ENCODE measurements at regions not wholly inside any gene's neighbourhood (a gene's known extent, or its start where the extent isn't known, plus 50 kb on each side); places are given as distances from the start of the nearest gene placed in this dataset.

GRCh38 chr6:71124340-71124739 lies 164.3 kb upstream of the OGFRL1 start:
- no peak overlapping the region for H3K9ac ChIP-seq (ENCODE audit: low read length)
- H3K36me3 ChIP-seq (ENCODE audit: control insufficient read depth, insufficient read depth, low read length, severe bottlenecking), result no peaks in the 10 kb centered on the region
- H3K4me3 ChIP-seq (ENCODE audit: low read length), result no peak overlapping the region

GRCh38 chr6:71125216-71125615 lies 163.4 kb upstream of the OGFRL1 start:
- H3K9ac ChIP-seq (ENCODE audit: low read length), result no peak overlapping the region
- no peak overlapping the region for H3K4me3 ChIP-seq (ENCODE audit: low read length)
- peaks cover 15% of the 10 kb centered on the region for H3K9me3 ChIP-seq (ENCODE audit: control insufficient read depth, low read length)
- peaks cover 7% of the 10 kb centered on the region for H3K4me1 ChIP-seq (ENCODE audit: control insufficient read depth, insufficient read depth, low read length)
- no peaks in the 10 kb centered on the region for H3K36me3 ChIP-seq (ENCODE audit: control insufficient read depth, insufficient read depth, low read length, severe bottlenecking)
- H3K27me3 ChIP-seq (replicated peaks; ENCODE audit: control insufficient read depth, insufficient read depth, low read length), result no peaks in the 10 kb centered on the region
- DNase-seq (ENCODE audit: low read depth), result no peak

More at GRCh38 chr6:71124340-71124739, 164.3 kb upstream of the OGFRL1 start:
- Histone ChIP-seq H3K4me1 (ENCODE audit: control insufficient read depth, insufficient read depth, low read length) (peaks cover 7% of the 10 kb centered on the region), H3K9me3 (ENCODE audit: control insufficient read depth, low read length) (peaks cover 23% of the 10 kb centered on the region), H3K27me3 (replicated peaks; ENCODE audit: control insufficient read depth, insufficient read depth, low read length) (no peaks in the 10 kb centered on the region)
- no peak for DNase-seq (ENCODE audit: low read depth)

GRCh38 chr6:71126506-71126905 lies 162.1 kb upstream of the OGFRL1 start:
- peaks cover 15% of the 10 kb centered on the region for H3K9me3 ChIP-seq (ENCODE audit: control insufficient read depth, low read length)
- H3K4me1 ChIP-seq (ENCODE audit: control insufficient read depth, insufficient read depth, low read length), result peaks cover 7% of the 10 kb centered on the region
- H3K4me3 ChIP-seq (ENCODE audit: low read length), result no peak overlapping the region
- no peak overlapping the region for H3K9ac ChIP-seq (ENCODE audit: low read length)
- H3K27me3 ChIP-seq (replicated peaks; ENCODE audit: control insufficient read depth, insufficient read depth, low read length), result no peaks in the 10 kb centered on the region
- no peaks in the 10 kb centered on the region for H3K36me3 ChIP-seq (ENCODE audit: control insufficient read depth, insufficient read depth, low read length, severe bottlenecking)
- DNase-seq (ENCODE audit: low read depth), result no peak

GRCh38 chr6:71127374-71127773 lies 161.2 kb upstream of the OGFRL1 start:
- no peak overlapping the region for H3K4me3 ChIP-seq (ENCODE audit: low read length)
- no peak overlapping the region for H3K9ac ChIP-seq (ENCODE audit: low read length)
- peaks cover 7% of the 10 kb centered on the region for H3K4me1 ChIP-seq (ENCODE audit: control insufficient read depth, insufficient read depth, low read length)
- H3K36me3 ChIP-seq (ENCODE audit: control insufficient read depth, insufficient read depth, low read length, severe bottlenecking), result no peaks in the 10 kb centered on the region
- no peaks in the 10 kb centered on the region for H3K27me3 ChIP-seq (replicated peaks; ENCODE audit: control insufficient read depth, insufficient read depth, low read length)
- DNase-seq (ENCODE audit: low read depth), result no peak
- peaks cover 13% of the 10 kb centered on the region for H3K9me3 ChIP-seq (ENCODE audit: control insufficient read depth, low read length)

- DNase-seq (ENCODE audit: low read depth), result no peak
- Histone ChIP-seq H3K9me3 (ENCODE audit: control insufficient read depth, low read length) (peaks cover 7% of the 10 kb centered on the region), H3K9ac (ENCODE audit: low read length) (no peak overlapping the region), H3K4me3 (ENCODE audit: low read length) (no peak overlapping the region), H3K4me1 (ENCODE audit: control insufficient read depth, insufficient read depth, low read length) (no peaks in the 10 kb centered on the region), H3K27me3 (replicated peaks; ENCODE audit: control insufficient read depth, insufficient read depth, low read length) (no peaks in the 10 kb centered on the region), H3K36me3 (ENCODE audit: control insufficient read depth, insufficient read depth, low read length, severe bottlenecking) (no peaks in the 10 kb centered on the region)
These were observed 158.3 kb upstream of the OGFRL1 start for GRCh38 chr6:71130277-71130676.

GRCh38 chr6:71134929-71135642 lies 153.5 kb upstream of the OGFRL1 start:
- Histone ChIP-seq H3K9ac (ENCODE audit: low read length) (no peak overlapping the region), H3K27me3 (replicated peaks; ENCODE audit: control insufficient read depth, insufficient read depth, low read length) (no peaks in the 10 kb centered on the region), H3K4me3 (ENCODE audit: low read length) (no peak overlapping the region), H3K36me3 (ENCODE audit: control insufficient read depth, insufficient read depth, low read length, severe bottlenecking) (no peaks in the 10 kb centered on the region), H3K4me1 (ENCODE audit: control insufficient read depth, insufficient read depth, low read length) (no peaks in the 10 kb centered on the region), H3K9me3 (ENCODE audit: control insufficient read depth, low read length) (peaks cover 5% of the 10 kb centered on the region)
- no peak for DNase-seq (ENCODE audit: low read depth)

GRCh38 chr6:71137973-71138372 lies 150.6 kb upstream of the OGFRL1 start:
- H3K36me3 ChIP-seq (ENCODE audit: control insufficient read depth, insufficient read depth, low read length, severe bottlenecking), result no peaks in the 10 kb centered on the region

GRCh38 chr6:71138376-71138775 lies 150.2 kb upstream of the OGFRL1 start:
- H3K9ac ChIP-seq (ENCODE audit: low read length), result no peak overlapping the region
- no peaks in the 10 kb centered on the region for H3K4me1 ChIP-seq (ENCODE audit: control insufficient read depth, insufficient read depth, low read length)
- H3K4me3 ChIP-seq (ENCODE audit: low read length), result no peak overlapping the region
- no peaks in the 10 kb centered on the region for H3K27me3 ChIP-seq (replicated peaks; ENCODE audit: control insufficient read depth, insufficient read depth, low read length)
- DNase-seq (ENCODE audit: low read depth), result no peak
- peaks cover 5% of the 10 kb centered on the region for H3K9me3 ChIP-seq (ENCODE audit: control insufficient read depth, low read length)
- no peaks in the 10 kb centered on the region for H3K36me3 ChIP-seq (ENCODE audit: control insufficient read depth, insufficient read depth, low read length, severe bottlenecking)

More at GRCh38 chr6:71137973-71138372, 150.6 kb upstream of the OGFRL1 start:
- DNase-seq (ENCODE audit: low read depth), result no peak
- no peak overlapping the region for H3K9ac ChIP-seq (ENCODE audit: low read length)
- peaks cover 5% of the 10 kb centered on the region for H3K9me3 ChIP-seq (ENCODE audit: control insufficient read depth, low read length)
- H3K27me3 ChIP-seq (replicated peaks; ENCODE audit: control insufficient read depth, insufficient read depth, low read length), result no peaks in the 10 kb centered on the region
- no peaks in the 10 kb centered on the region for H3K4me1 ChIP-seq (ENCODE audit: control insufficient read depth, insufficient read depth, low read length)
- H3K4me3 ChIP-seq (ENCODE audit: low read length), result no peak overlapping the region

- Histone ChIP-seq H3K36me3 (ENCODE audit: control insufficient read depth, insufficient read depth, low read length, severe bottlenecking) (no peaks in the 10 kb centered on the region), H3K4me1 (ENCODE audit: control insufficient read depth, insufficient read depth, low read length) (no peaks in the 10 kb centered on the region), H3K9me3 (ENCODE audit: control insufficient read depth, low read length) (peaks cover 5% of the 10 kb centered on the region), H3K4me3 (ENCODE audit: low read length) (no peak overlapping the region), H3K9ac (ENCODE audit: low read length) (no peak overlapping the region), H3K27me3 (replicated peaks; ENCODE audit: control insufficient read depth, insufficient read depth, low read length) (no peaks in the 10 kb centered on the region)
- DNase-seq (ENCODE audit: low read depth), result no peak
These were observed 149.4 kb upstream of the OGFRL1 start for GRCh38 chr6:71139249-71139648.

GRCh38 chr6:71153755-71154325 lies 134.8 kb upstream of the OGFRL1 start:
- no peak for DNase-seq (ENCODE audit: low read depth)
- peaks cover 4% of the 10 kb centered on the region for H3K4me1 ChIP-seq (ENCODE audit: control insufficient read depth, insufficient read depth, low read length)

GRCh38 chr6:71157345-71157744 lies 131.3 kb upstream of the OGFRL1 start:
- DNase-seq (ENCODE audit: low read depth), result no peak
- no peaks in the 10 kb centered on the region for H3K36me3 ChIP-seq (ENCODE audit: control insufficient read depth, insufficient read depth, low read length, severe bottlenecking)
- H3K9me3 ChIP-seq (ENCODE audit: control insufficient read depth, low read length), result no peaks in the 10 kb centered on the region
- H3K4me3 ChIP-seq (ENCODE audit: low read length), result no peak overlapping the region
- H3K9ac ChIP-seq (ENCODE audit: low read length), result no peak overlapping the region
- H3K27me3 ChIP-seq (replicated peaks; ENCODE audit: control insufficient read depth, insufficient read depth, low read length), result no peaks in the 10 kb centered on the region
- peaks cover 4% of the 10 kb centered on the region for H3K4me1 ChIP-seq (ENCODE audit: control insufficient read depth, insufficient read depth, low read length)

More at GRCh38 chr6:71153755-71154325, 134.8 kb upstream of the OGFRL1 start:
- H3K9ac ChIP-seq (ENCODE audit: low read length), result no peak overlapping the region
- H3K4me3 ChIP-seq (ENCODE audit: low read length), result no peak overlapping the region
- no peaks in the 10 kb centered on the region for H3K9me3 ChIP-seq (ENCODE audit: control insufficient read depth, low read length)
- no peaks in the 10 kb centered on the region for H3K27me3 ChIP-seq (replicated peaks; ENCODE audit: control insufficient read depth, insufficient read depth, low read length)
- no peaks in the 10 kb centered on the region for H3K36me3 ChIP-seq (ENCODE audit: control insufficient read depth, insufficient read depth, low read length, severe bottlenecking)
